ENCODE measurements at regions not wholly inside any gene's neighbourhood (a gene's known extent, or its start where the extent isn't known, plus 50 kb on each side); places are given as distances from the start of the nearest gene placed in this dataset.

- no peak for DNase-seq
Observed at GRCh38 chr17:33651686-33652085, 358.6 kb upstream of the ASIC2 start.

GRCh38 chr17:33652731-33653398 is 359.8 kb upstream of the ASIC2 start:
- no peak for DNase-seq

DNA sequence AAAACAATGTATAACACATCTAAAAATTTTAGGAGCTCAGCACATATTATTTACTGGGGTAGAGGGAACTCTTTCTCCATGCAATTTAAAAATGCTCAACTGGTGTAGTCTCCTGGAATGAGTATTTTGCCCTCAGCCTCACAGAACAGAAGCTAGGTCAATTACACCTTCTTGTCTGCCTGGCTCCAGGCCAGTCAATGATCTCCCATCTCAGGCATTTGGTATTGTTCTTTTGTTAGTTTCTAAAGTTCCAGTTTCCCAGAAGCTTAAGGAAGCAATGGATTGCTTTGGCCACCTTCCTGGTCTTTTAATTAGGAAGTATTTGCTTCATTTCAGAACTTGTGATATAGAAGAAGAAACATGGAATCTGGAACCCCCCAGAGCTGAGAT is 360.3 kb upstream of the ASIC2 start:
- DNase-seq, result no peak

DNA sequence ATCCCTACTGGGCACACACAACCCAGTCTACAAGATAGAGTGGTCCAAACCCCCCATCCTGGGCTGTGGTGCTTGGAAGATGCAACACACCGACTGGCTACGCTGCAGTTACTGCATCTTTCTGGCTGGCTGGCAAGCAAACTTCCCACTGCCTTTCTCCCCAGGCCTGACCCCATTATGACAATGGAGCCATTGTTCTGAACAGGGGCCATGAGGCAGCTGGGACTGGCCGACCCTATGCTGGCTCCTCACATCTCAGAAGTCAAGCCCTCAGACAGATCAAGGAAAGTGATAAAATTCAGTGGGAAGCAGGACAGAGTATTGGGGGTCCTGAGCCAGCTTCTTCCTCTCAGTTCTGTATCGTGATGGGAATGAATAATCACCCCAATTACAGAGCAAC is 364.1 kb upstream of the ASIC2 start:
- no peak for DNase-seq

DNA sequence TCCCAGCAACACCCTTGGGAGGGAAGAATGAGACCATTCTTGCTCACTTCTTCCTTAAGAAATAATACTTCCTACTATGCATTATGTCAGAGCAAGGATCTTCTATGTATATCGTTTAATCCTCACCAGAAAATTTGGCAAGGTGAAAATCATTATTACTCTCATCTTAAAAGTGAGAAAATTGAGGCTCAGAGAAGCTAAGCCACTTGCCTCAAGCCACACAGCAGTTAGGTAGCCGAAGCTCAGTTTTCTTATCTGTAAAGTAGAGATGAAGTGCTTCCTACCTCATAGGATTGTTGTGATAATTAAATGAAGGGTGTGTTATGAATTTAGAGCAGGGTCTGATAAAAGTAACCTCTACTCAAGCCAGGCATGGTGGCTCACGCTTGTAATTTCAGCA is 368.9 kb upstream of the ASIC2 start:
- DNase-seq, result no peak

- no peak for DNase-seq
Observed at GRCh38 chr17:33664116-33664840, 371.2 kb upstream of the ASIC2 start.

DNA sequence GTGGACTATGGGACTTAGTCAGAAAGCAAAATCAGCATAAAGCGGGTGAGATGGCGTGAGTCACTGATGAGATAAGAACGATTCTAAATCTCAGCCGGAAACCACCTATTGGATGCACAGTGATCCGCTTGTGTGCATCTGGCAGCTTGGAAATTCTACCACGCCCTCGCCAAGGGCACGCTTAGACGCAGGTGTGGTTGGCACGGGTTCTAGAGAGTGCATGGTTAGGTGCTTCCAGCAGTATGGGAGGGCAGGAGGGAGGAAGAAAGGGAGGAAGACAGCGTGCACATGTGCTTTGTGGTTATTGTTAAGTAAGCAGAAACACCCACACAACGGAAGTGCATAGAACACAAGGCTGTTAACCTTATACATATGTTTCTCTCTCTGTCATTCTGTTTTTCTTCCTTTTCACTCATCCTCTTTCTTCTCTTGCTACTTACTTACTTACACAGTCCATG is 374.0 kb upstream of the ASIC2 start:
- peak; percentile 20 for DNase-seq

DNA sequence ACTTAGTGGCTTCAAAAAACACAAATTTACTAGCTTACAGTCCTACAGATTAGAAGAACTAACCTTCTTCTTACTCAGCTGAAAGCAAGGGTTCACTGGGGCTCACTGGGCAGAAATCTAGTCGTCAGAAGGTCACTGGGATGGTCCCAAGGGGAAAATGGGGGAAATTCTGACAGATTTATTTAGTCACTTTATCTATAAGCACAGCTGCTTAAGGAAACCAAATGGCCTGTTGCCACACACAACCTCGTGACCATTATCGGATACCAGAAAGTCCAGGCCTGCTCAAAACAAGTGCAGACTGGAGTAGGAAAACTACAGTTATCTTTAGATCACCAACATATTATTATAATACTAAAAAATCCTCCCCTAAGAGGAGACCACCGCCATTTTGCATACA is 374.6 kb upstream of the ASIC2 start:
- no peak for DNase-seq

DNA sequence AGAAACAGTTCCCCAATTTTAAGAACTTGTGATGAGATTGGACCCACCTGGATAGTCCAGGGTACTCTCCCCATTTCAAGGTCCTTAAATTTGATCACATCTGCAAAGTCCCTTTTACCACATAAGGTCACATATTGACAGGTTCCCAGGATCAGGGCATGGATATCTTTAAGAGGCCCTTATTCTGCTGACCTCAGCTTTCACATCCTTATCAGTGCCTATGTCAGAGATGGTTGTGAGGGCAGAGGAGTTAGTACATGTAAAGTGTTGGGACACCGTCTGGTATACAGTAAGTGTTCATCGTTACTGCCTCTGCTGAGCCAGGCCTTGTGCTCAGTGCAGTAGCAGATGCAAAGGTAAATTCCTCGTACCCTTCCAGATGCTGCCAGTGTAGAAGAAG is 375.4 kb upstream of the ASIC2 start:
- DNase-seq, result no peak

GRCh38 chr17:33671491-33671890 is 378.4 kb upstream of the ASIC2 start:
- no peak for DNase-seq

GRCh38 chr17:33674685-33675084 is 381.6 kb upstream of the ASIC2 start:
- DNase-seq, result peak; percentile 38

DNA sequence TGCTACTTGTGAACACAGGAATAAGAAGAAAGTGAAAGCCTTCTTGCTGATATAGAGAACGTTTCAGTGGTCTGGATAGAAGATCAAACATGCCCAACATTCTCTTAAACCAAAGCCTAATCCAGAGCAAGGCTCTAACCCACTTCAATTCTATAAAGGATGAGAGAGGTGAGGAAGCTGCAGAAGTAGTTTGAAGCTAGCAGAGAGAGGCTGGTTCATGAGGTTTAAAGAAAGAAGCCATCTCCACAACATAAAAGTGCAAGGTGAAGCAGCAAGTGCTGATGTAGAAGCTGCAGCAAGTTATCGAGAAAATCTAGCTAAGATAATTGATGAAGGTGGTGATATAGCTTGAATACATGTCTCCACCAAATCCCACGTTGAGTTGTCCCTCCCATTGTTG is 383.3 kb upstream of the ASIC2 start:
- no peak for DNase-seq

DNA sequence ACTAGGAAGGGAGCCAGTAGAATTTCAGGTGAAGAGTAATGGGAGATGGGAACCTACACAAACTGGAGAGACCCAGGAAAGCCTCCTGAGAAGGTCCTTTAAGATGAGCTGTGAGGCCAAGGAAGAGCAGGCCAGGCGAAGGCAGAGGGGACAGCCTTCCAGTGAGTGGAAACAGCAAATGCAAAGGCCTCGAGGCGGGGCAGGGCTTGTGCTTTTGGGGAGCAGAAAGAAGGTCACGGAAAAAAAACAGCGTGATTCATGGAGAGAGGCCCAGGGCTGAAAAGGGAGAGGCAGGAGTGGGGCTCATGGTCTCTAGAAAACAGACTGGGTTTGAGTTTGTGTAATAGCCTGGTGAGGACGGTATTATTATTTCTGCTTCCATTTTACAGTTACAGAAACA is 386.5 kb upstream of the ASIC2 start:
- no peak for DNase-seq

DNA sequence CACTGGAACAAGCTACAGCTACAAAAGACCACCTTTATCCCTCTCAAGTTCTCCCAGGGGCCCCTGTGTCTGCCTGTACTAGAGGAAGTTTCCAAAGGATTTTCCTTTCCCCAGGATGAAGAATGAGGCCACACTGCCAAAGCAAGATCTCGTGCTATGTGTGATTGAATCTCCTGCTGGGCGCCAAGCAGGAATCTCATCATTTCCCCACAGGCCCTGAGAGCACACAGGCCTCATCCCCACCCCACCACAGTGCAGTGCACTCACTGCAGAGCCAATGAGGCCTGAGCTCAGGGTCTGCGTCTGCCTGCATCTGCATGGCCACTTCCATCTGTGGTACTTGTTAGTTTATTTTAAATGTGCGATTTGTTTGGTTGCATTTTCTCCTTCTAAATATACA is 387.4 kb upstream of the ASIC2 start:
- DNase-seq, result no peak

GRCh38 chr17:33682599-33682998 is 389.5 kb upstream of the ASIC2 start:
- DNase-seq, result no peak

DNA sequence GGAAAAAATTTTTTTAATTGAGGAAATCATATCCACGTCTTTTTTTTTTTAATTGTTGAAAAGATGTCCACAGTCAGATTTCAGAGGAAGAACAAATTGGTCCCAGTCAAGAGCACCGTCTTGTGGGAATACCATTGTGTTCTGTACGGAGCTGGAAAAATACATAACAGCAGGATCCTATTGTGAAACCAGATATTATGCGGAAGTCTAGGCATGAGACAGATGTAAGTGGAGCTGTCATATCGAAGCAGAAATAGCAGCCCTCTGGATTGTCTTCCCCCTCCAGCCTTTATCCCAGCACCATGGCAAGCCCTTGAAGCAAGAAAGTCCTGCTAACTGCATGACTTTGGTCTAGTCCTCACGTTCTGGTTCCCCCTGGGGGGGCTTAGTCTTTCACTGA is 391.6 kb upstream of the ASIC2 start:
- no peak for DNase-seq

DNA sequence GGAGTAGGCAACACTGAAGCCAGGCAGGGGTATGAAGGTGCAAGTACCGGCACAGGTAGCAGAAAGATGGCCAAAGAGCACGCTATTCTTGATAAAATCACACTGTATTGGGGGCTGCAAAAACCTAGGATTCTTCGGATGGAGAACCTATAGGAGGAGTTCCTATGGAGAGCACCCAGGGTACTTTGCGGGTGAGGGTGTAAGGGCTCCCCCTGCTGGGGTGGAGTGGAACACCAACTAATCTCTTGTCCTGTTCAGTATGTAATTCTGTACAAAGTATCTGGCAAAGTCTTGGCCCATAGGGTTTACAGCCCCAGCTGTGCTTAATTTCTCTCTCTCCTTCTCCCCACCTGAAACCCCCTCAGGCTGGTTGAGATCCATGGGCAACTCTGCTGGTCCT is 393.1 kb upstream of the ASIC2 start:
- no peak for DNase-seq

GRCh38 chr17:33687831-33688230 is 394.7 kb upstream of the ASIC2 start:
- no peak for DNase-seq

GRCh38 chr17:33688771-33689170 is 395.7 kb upstream of the ASIC2 start:
- no peak for DNase-seq

DNA sequence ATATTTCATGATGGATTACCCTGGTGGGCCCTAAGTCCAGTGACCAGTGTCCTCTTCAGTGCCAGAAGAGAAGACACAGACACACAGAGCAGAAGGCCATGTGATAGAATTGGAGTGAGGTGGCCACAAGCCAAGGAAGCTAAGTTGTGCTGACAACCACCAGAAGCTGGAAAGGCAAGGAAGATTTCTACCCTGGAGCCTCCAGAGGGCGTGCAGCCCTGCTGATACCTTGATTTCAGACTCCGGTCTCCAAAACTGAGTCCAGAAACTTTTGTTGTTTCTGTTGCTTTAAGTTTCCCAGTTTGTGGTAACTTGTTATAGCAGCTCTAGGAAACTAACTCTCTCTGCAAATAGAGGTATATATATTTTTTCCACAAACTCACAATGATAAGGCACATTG is 396.6 kb upstream of the ASIC2 start:
- no peak for DNase-seq

GRCh38 chr17:33695431-33695830 is 402.3 kb upstream of the ASIC2 start:
- no peak for DNase-seq

DNA sequence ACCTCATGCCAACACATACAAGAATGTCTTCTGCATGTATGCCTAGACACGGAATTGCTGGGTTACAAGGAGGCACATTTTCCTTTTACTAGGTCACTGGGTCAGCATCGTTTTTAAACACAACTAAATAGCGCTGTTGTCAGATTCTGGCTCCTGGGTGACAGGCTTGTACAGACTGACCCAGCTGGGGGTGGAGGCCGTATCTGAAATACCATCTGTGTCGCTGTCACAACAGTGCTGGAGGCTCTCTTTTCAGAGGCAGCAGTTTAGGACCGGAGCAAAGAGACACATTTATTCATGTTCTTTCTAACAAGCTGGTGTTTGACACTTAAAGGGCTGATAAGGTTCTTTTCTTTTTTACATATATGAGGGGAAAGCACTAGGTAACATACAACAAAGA is 403.0 kb upstream of the ASIC2 start:
- no peak for DNase-seq

DNA sequence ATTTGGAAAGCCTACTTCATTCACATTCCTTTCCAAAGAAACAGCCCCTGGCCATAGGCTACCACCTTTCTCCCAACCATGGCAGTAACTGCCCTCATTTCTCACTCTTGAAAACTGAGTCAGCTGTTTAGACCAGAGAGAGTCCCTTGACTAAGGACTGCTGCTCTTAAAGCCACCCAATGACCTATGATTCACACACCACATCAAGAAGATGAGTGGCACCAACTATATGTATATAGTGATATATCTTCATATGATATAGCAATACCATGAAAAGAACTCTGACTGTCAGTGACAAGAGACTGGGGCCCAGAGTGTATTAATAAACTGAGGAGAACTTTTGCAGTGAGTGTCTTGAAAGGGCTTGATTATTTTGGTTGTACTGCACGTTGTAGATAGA is 404.5 kb upstream of the ASIC2 start:
- DNase-seq, result no peak

- DNase-seq, result no peak
Observed at GRCh38 chr17:33701910-33702309, 408.8 kb upstream of the ASIC2 start.

DNA sequence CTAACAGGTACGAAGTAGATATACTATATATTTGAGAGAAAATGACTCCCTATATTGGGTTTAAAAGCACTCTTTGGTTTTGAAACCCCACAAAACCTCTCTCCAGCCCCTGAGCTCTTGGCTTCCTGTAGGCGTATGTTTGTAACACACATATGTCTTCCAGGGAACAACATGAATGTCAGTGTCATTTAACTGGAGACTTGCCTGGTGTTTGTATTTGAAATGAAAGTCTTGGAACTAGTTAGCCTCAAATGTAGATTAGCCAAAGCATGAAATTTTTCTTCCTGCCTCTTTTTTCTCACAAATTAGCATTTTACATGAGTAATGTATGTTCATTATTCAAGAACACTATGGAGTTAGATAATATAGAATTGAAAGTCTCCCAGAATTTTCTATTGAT is 411.8 kb upstream of the ASIC2 start:
- no peak for DNase-seq

Data from activated T-cell treated with anti-CD3 and anti-CD28 coated beads, Interleukin-2, amount 50 U/mL, for 1 hour (primary cell).